ENCODE measurements at regions not wholly inside any gene's neighbourhood (a gene's known extent, or its start where the extent isn't known, plus 50 kb on each side); places are given as distances from the start of the nearest gene placed in this dataset.

DNA sequence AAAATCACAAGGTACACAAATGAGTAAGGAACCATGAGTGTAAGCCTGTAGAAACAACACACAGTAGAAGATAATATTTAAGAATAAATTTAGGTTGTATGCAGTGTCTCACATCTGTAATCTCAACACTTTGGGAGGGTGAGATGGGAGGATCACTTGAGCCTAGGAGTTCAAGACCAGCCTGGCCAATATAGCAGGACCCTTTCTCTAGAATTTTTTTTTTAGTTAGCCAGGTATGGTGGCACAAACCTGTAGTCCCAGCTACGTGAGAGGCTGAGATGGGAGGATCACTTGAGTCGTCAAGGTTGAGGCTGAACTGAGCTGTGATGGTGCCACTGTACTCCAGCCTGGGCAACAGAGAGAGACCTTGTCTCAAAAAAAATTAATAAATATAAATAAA is 401.2 kb upstream of the RORB start:
- TF ChIP-seq EZH2 (IDR thresholded peaks at IDR 0.05; ENCODE audit: low read depth, unreplicated experiment) = no peak
- TF ChIP-seq, protein P1, sequence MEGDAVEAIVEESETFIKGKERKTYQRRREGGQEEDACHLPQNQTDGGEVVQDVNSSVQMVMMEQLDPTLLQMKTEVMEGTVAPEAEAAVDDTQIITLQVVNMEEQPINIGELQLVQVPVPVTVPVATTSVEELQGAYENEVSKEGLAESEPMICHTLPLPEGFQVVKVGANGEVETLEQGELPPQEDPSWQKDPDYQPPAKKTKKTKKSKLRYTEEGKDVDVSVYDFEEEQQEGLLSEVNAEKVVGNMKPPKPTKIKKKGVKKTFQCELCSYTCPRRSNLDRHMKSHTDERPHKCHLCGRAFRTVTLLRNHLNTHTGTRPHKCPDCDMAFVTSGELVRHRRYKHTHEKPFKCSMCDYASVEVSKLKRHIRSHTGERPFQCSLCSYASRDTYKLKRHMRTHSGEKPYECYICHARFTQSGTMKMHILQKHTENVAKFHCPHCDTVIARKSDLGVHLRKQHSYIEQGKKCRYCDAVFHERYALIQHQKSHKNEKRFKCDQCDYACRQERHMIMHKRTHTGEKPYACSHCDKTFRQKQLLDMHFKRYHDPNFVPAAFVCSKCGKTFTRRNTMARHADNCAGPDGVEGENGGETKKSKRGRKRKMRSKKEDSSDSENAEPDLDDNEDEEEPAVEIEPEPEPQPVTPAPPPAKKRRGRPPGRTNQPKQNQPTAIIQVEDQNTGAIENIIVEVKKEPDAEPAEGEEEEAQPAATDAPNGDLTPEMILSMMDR (conservative IDR thresholded peaks at IDR 0.05; ENCODE audit: low read depth in 2 of 2) = no peak
- TF ChIP-seq, protein P2, sequence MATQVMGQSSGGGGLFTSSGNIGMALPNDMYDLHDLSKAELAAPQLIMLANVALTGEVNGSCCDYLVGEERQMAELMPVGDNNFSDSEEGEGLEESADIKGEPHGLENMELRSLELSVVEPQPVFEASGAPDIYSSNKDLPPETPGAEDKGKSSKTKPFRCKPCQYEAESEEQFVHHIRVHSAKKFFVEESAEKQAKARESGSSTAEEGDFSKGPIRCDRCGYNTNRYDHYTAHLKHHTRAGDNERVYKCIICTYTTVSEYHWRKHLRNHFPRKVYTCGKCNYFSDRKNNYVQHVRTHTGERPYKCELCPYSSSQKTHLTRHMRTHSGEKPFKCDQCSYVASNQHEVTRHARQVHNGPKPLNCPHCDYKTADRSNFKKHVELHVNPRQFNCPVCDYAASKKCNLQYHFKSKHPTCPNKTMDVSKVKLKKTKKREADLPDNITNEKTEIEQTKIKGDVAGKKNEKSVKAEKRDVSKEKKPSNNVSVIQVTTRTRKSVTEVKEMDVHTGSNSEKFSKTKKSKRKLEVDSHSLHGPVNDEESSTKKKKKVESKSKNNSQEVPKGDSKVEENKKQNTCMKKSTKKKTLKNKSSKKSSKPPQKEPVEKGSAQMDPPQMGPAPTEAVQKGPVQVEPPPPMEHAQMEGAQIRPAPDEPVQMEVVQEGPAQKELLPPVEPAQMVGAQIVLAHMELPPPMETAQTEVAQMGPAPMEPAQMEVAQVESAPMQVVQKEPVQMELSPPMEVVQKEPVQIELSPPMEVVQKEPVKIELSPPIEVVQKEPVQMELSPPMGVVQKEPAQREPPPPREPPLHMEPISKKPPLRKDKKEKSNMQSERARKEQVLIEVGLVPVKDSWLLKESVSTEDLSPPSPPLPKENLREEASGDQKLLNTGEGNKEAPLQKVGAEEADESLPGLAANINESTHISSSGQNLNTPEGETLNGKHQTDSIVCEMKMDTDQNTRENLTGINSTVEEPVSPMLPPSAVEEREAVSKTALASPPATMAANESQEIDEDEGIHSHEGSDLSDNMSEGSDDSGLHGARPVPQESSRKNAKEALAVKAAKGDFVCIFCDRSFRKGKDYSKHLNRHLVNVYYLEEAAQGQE (IDR thresholded peaks at IDR 0.05; ENCODE audit: unreplicated experiment) = no peak
- peak; percentile 31; the same call in 1 of the 2 replicates for TF ChIP-seq POLR2AphosphoS5 (IDR thresholded peaks at IDR 0.05; ENCODE audit: low read depth)
- TF ChIP-seq EZH2phosphoT487 (IDR thresholded peaks at IDR 0.05; ENCODE audit: unreplicated experiment) = no peak
- TF ChIP-seq CREB1 (CRISPR knock-in tag; IDR thresholded peaks at IDR 0.05; ENCODE audit: low read depth) = no peak
- TF ChIP-seq, protein P3, sequence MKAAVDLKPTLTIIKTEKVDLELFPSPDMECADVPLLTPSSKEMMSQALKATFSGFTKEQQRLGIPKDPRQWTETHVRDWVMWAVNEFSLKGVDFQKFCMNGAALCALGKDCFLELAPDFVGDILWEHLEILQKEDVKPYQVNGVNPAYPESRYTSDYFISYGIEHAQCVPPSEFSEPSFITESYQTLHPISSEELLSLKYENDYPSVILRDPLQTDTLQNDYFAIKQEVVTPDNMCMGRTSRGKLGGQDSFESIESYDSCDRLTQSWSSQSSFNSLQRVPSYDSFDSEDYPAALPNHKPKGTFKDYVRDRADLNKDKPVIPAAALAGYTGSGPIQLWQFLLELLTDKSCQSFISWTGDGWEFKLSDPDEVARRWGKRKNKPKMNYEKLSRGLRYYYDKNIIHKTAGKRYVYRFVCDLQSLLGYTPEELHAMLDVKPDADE (IDR thresholded peaks at IDR 0.05) = no peak
- no peak for TF ChIP-seq STAT1 (IDR thresholded peaks at IDR 0.05; ENCODE audit: unreplicated experiment)
- TF ChIP-seq ZNF114 (CRISPR knock-in tag; IDR thresholded peaks at IDR 0.05) = no peak
